Panc1 (cell line): ENCODE measurements at regions not wholly inside any gene's neighbourhood (a gene's known extent, or its start where the extent isn't known, plus 50 kb on each side); places are given as distances from the start of the nearest gene placed in this dataset.

Experiments used
- ATAC-seq: fragments of 200-7000 bp; cut with Tn5 transposase; 2 replicates; pipeline ENCODE4 v1.9.1; 2020; ENCODE audit warnings: mild to moderate bottlenecking, moderate library complexity
- BruUV-seq: library from RNA; stranded (reverse); fragments of 400-500 nt; replicated peaks from 2 replicates; lab custom pipeline; 2021; lab: Mats Ljungman, UMichigan
- CTCF ChIA-PET: fragments of 300-600 bp; sonication (Branson Sonifier 250); formaldehyde crosslinking; loops from one replicate; lab custom pipeline; 2022; ENCODE audit warnings: antibody characterized with exemption; lab: Charles Lee
- POLR2A ChIA-PET: fragments of 300-600 bp; sonication (Branson Sonifier 250); formaldehyde crosslinking; loops from one replicate; lab custom pipeline; 2022; ENCODE audit warnings: antibody characterized with exemption; lab: Charles Lee
- DNase-seq: peaks from one replicate; pipeline ENCODE4 v3.0.0-alpha.2; 2010; ENCODE audit warnings: low read depth, low spot score
- H3K27ac ChIP-seq: 2 replicates; pipeline ENCODE4 v1.5.1; 2011; ENCODE audit warnings: mild to moderate bottlenecking, low read length, inconsistent platforms
- H3K27me3 ChIP-seq: fragments of 200-500 bp; sonication (Bioruptor generic); 2 replicates; pipeline ENCODE4 v1.6.0; 2014; ENCODE audit warnings: low read length, inconsistent platforms; ENCODE audit not compliant: control insufficient read depth, insufficient read depth
- H3K36me3 ChIP-seq: fragments of 200-500 bp; sonication (Bioruptor generic); 2 replicates; pipeline ENCODE4 v1.5.1; 2014; ENCODE audit warnings: inconsistent platforms, mild to moderate bottlenecking, low read length, moderate library complexity; ENCODE audit not compliant: control insufficient read depth, insufficient read depth
- H3K4me1 ChIP-seq: 2 replicates; pipeline ENCODE4 v1.5.1; 2011; ENCODE audit warnings: inconsistent platforms, mild to moderate bottlenecking, low read length, moderate library complexity; ENCODE audit not compliant: control insufficient read depth, insufficient read depth
- H3K4me3 ChIP-seq, 2 experiments: 2 replicates each; pipeline ENCODE4 v1.5.1; 2011 to 2012; ENCODE audit warnings: low read depth in 2 of 2, low read length in 2 of 2, mild to moderate bottlenecking in 2 of 2, inconsistent platforms in 1 of 2, moderate library complexity in 1 of 2
- H3K9me3 ChIP-seq: fragments of 200-500 bp; sonication (Bioruptor generic); 2 replicates; pipeline ENCODE4 v1.5.1; 2014; ENCODE audit warnings: low read depth, mild to moderate bottlenecking, inconsistent platforms, low read length, moderate library complexity; ENCODE audit not compliant: control insufficient read depth, insufficient read depth
- CTCF ChIP-seq: fragments of 450-650 bp; IDR thresholded peaks from 2 replicates; pipeline ENCODE4 v1.5.1; 2017; ENCODE audit warnings: mild to moderate bottlenecking
- POLR2AphosphoS5 ChIP-seq: IDR thresholded peaks from 2 replicates; pipeline ENCODE4 v1.6.1; 2012; ENCODE audit warnings: mild to moderate bottlenecking, low read depth, low read length, moderate library complexity
- SIN3A ChIP-seq: IDR thresholded peaks from 2 replicates; pipeline ENCODE4 v1.6.1; 2012; ENCODE audit warnings: low read depth, mild to moderate bottlenecking, low read length, moderate library complexity, borderline replicate concordance; ENCODE audit not compliant: insufficient read depth
- TCF7L2 ChIP-seq: IDR thresholded peaks from 2 replicates; pipeline ENCODE4 v1.6.1; 2011; ENCODE audit warnings: mild to moderate bottlenecking, low read depth, low read length, inconsistent platforms
- in situ Hi-C: cut with HindIII; loops from 2 replicates; pipeline ENCODE4 v1.10.0; 2016; ENCODE audit warnings: low sequenced_read_pairs, low pct_unique_long_range_greater_than_20kb
- intact Hi-C: fragments of 100-400 bp; cut with micrococcal nuclease; formaldehyde crosslinking; loops from one replicate; pipeline ENCODE4 v1.10.0; 2022; ENCODE audit not compliant: unreplicated experiment
- TF ChIP-seq, protein P1 (sequence below), 2 experiments: IDR thresholded peaks; 2 replicates each; pipeline ENCODE4 v1.6.1; 2011 to 2012; ENCODE audit warnings: low read depth in 2 of 2, control low read depth in 1 of 2, low read length in 1 of 2, mild to moderate bottlenecking in 1 of 2, moderate library complexity in 1 of 2; ENCODE audit not compliant: insufficient read depth in 1 of 2

DNA sequence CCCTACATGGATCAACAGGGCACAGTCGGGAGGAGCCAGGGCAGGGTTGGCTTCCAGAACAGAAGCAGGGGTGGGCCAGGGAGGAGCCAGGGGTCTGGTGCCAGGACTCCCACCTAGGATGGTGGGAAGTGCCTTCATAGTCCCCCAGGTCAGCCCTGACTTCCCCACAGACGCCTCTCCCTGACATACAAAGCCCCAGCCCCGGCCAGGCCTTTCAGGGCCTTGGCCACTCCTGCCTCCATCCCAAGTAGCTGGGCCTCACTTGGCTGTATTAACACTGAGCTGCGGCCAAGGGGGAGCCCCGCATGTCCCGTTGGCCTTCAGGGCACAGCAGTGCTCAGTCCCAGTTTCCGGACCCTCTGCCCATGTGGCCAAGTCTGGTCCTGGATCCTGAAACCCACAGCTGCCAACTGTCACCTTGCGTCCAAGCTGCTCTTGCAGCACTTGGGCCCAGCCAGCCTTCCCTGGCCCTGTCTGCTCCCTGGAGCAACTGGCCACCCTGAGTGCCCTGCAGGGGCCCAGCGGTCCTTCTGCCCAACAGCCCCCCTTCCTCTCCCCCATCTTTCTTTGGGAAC lies 627.8 kb downstream of the MATN1 start:
- H3K27ac ChIP-seq = no peak overlapping the region
- H3K27me3 ChIP-seq = no peaks in the 10 kb centered on the region
- DNase-seq (no peak), ATAC-seq (no peak)
- CTCF ChIA-PET = no interaction called here
- BruUV-seq = no TSS peak
- H3K4me1 ChIP-seq = no peaks in the 10 kb centered on the region
- POLR2A ChIA-PET = no interaction called here
- intact Hi-C loops (loop anchor here (5.0 kb wide), 1 partner anchor 397 kb away; no protein-coding TSS in a partner anchor), in situ Hi-C loops (no loop called here)
- H3K36me3 ChIP-seq = no peaks in the 10 kb centered on the region
- H3K9me3 ChIP-seq = 0 out of 2 replicates have a peak, but pooled peaks cover 3% of the 10 kb centered on the region
- TF ChIP-seq, protein P1, sequence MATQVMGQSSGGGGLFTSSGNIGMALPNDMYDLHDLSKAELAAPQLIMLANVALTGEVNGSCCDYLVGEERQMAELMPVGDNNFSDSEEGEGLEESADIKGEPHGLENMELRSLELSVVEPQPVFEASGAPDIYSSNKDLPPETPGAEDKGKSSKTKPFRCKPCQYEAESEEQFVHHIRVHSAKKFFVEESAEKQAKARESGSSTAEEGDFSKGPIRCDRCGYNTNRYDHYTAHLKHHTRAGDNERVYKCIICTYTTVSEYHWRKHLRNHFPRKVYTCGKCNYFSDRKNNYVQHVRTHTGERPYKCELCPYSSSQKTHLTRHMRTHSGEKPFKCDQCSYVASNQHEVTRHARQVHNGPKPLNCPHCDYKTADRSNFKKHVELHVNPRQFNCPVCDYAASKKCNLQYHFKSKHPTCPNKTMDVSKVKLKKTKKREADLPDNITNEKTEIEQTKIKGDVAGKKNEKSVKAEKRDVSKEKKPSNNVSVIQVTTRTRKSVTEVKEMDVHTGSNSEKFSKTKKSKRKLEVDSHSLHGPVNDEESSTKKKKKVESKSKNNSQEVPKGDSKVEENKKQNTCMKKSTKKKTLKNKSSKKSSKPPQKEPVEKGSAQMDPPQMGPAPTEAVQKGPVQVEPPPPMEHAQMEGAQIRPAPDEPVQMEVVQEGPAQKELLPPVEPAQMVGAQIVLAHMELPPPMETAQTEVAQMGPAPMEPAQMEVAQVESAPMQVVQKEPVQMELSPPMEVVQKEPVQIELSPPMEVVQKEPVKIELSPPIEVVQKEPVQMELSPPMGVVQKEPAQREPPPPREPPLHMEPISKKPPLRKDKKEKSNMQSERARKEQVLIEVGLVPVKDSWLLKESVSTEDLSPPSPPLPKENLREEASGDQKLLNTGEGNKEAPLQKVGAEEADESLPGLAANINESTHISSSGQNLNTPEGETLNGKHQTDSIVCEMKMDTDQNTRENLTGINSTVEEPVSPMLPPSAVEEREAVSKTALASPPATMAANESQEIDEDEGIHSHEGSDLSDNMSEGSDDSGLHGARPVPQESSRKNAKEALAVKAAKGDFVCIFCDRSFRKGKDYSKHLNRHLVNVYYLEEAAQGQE (IDR thresholded peaks at IDR 0.05; ENCODE audit: insufficient read depth in 1 of 2, low read depth in 2 of 2, low read length in 1 of 2) = no peak
- TF ChIP-seq CTCF (no peak), SIN3A (no peak), TCF7L2 (no peak), POLR2AphosphoS5 (no peak)
- no peak overlapping the region for H3K4me3 ChIP-seq

- H3K9me3 ChIP-seq = 0 out of 2 replicates have a peak, but pooled peaks cover 3% of the 10 kb centered on the region
- no peaks in the 10 kb centered on the region for H3K27me3 ChIP-seq
- no peak overlapping the region for H3K27ac ChIP-seq
- no peak overlapping the region for H3K4me3 ChIP-seq
- ChIA-PET POLR2A (no interaction called here), CTCF (no interaction called here)
- in situ Hi-C loops = no loop called here
- H3K36me3 ChIP-seq = no peaks in the 10 kb centered on the region
- ATAC-seq = no peak
- H3K4me1 ChIP-seq = no peaks in the 10 kb centered on the region
- BruUV-seq = no TSS peak
- intact Hi-C loops = loop anchor here (5.0 kb wide), 1 partner anchor 397 kb away; no protein-coding TSS in a partner anchor
- TF ChIP-seq CTCF (no peak), SIN3A (no peak), TCF7L2 (no peak), POLR2AphosphoS5 (no peak)
- TF ChIP-seq, protein P1 (IDR thresholded peaks at IDR 0.05; ENCODE audit: insufficient read depth in 1 of 2, low read depth in 2 of 2, low read length in 1 of 2) = no peak
- no peak for DNase-seq
Observed at GRCh38 chr1:30095051-30095450, 628.3 kb downstream of the MATN1 start.
